ENCODE measurements at regions not wholly inside any gene's neighbourhood (a gene's known extent, or its start where the extent isn't known, plus 50 kb on each side); places are given as distances from the start of the nearest gene placed in this dataset.

DNA sequence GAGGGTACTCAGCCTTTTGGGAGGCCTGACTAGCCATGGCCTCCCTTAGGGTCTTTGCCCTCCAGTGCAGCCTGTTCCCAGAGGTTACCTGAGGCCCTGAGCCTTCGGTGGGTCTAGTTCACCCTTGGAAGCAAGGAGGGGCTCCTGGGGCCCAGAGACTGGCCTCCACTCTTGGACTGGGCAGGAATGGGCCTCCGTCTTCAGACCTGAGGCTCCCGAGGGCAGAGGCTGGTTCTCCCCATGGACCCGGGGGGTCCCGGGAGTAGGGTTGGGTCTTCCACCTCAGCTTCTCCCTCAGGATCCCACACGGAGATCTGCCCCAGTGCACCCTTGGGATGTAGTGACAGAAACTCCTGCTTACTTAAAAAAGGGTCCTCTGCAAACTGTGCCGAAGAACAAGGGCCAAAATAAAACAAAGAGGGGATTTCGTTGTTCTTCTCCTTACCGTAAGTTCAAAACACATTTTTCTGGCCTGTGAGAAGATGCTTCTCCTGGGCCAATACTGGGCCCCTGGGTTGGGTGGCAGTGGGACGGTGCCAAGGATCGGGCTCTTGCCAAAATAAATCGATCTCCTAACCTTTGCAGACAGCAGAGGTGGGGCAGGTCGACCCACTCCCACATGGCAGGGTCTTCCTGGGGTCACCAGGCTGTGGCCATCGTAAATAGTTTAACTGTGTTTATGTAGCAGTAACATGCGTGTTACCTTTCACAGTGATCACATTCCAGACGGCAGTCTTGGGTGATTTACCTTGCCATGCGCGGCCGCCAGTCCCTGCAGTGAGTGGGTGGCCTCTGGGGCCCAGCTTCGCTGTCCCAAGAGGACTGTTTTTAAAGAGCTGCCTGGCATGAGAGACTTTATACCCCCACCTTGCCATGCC, 151.8 kb downstream of the VEGFA start:
- no peak overlapping the region for H3K4me3 ChIP-seq (ENCODE audit: low read depth, low read length)
- H3K36me3 ChIP-seq (ENCODE audit: insufficient read depth, low read length), result no peaks in the 10 kb centered on the region
- H2AFZ ChIP-seq (ENCODE audit: low read length, unreplicated experiment), result no peak overlapping the region
- no peaks in the 10 kb centered on the region for H3K79me2 ChIP-seq (ENCODE audit: control insufficient read depth, insufficient read depth, low read length, unreplicated experiment)
- H3K27me3 ChIP-seq (ENCODE audit: insufficient read depth, low read length), result no peaks in the 10 kb centered on the region
- H3K27ac ChIP-seq (ENCODE audit: low read depth, low read length), result no peak overlapping the region
- peaks cover 35% of the 10 kb centered on the region for H3K4me1 ChIP-seq (ENCODE audit: control insufficient read depth, insufficient read depth, low read length, unreplicated experiment)

DNA sequence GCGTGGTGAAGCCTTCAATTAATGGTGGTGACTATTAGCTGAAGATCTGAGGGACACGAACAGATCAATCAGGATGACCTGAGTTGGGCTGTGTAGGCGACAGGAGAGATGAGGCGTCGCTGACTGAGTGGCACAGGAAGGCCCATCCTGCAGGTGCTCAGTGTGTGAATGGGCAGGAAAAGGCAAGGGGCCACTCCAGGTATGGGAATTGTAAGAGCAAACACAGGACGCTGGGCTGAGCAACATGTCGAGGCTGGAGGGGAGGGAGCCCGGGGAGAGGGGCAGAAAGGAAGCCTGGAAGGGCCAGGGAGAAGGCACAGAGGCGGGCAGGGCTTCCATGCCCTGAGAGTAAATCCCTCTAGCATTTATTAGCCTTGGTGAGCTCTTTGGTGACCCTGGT, 151.0 kb downstream of the VEGFA start:
- Histone ChIP-seq H3K79me2 (ENCODE audit: control insufficient read depth, insufficient read depth, low read length, unreplicated experiment) (no peaks in the 10 kb centered on the region), H3K27ac (ENCODE audit: low read depth, low read length) (no peak overlapping the region), H3K27me3 (ENCODE audit: insufficient read depth, low read length) (no peaks in the 10 kb centered on the region), H3K36me3 (ENCODE audit: insufficient read depth, low read length) (no peaks in the 10 kb centered on the region), H3K4me3 (ENCODE audit: low read depth, low read length) (no peak overlapping the region), H2AFZ (ENCODE audit: low read length, unreplicated experiment) (no peak overlapping the region), H3K4me1 (ENCODE audit: control insufficient read depth, insufficient read depth, low read length, unreplicated experiment) (peaks cover 42% of the 10 kb centered on the region)

DNA sequence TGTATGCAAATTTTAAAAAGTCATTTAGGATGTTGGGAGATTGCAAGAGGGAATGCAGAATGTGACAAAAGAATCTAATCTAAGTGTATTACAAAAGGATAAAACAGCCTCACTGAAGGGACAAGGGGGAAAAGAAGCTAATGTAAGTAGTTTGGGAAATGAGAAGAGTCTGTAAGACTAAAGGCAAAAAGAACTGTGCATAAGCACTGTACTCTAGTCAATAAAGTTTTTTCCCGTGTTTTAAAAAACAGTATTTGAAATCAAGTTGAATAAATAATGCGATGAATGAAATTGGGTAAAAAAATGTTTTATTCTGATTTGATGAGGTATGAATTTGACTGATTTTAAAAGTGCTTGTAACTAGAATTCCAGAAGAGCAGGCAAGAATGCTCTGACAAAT, 149.8 kb downstream of the VEGFA start:
- no peak overlapping the region for H3K27ac ChIP-seq (ENCODE audit: low read depth, low read length)
- no peaks in the 10 kb centered on the region for H3K27me3 ChIP-seq (ENCODE audit: insufficient read depth, low read length)
- no peak overlapping the region for H2AFZ ChIP-seq (ENCODE audit: low read length, unreplicated experiment)
- no peak overlapping the region for H3K4me3 ChIP-seq (ENCODE audit: low read depth, low read length)
- H3K4me1 ChIP-seq (ENCODE audit: control insufficient read depth, insufficient read depth, low read length, unreplicated experiment), result peaks cover 46% of the 10 kb centered on the region
- H3K36me3 ChIP-seq (ENCODE audit: insufficient read depth, low read length), result no peaks in the 10 kb centered on the region
- H3K79me2 ChIP-seq (ENCODE audit: control insufficient read depth, insufficient read depth, low read length, unreplicated experiment), result no peaks in the 10 kb centered on the region

DNA sequence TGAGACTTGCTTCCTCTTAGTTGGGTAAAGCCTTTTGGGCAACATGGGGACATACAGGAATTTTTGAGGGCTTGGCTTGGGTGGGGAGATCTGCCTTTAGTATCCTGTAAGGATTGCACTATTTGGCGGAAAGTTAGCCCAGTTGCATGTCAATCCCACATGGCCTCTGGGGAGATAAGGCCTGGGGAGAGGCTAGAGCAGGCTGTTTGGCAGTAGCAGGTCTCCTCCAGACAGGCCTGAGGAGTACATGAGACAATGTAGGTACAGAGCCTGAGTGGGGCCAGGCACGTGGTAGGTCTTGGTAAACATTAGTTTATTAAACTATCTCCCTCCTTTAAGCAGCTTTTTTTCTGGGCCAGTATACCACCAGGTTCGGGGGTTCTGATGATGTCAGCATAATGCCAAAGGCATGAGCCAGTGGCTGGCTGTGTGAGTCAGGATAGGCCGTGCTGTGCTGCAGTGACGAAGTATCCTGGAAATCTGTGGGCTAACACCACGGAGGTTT, 147.9 kb downstream of the VEGFA start:
- H3K36me3 ChIP-seq (ENCODE audit: insufficient read depth, low read length), result no peaks in the 10 kb centered on the region
- no peak overlapping the region for H3K4me3 ChIP-seq (ENCODE audit: low read depth, low read length)
- H3K27ac ChIP-seq (ENCODE audit: low read depth, low read length), result peak overlapping the region; percentile 46
- no peaks in the 10 kb centered on the region for H3K27me3 ChIP-seq (ENCODE audit: insufficient read depth, low read length)
- H3K4me1 ChIP-seq (ENCODE audit: control insufficient read depth, insufficient read depth, low read length, unreplicated experiment), result peaks cover 44% of the 10 kb centered on the region
- H2AFZ ChIP-seq (ENCODE audit: low read length, unreplicated experiment), result no peak overlapping the region
- no peaks in the 10 kb centered on the region for H3K79me2 ChIP-seq (ENCODE audit: control insufficient read depth, insufficient read depth, low read length, unreplicated experiment)

DNA sequence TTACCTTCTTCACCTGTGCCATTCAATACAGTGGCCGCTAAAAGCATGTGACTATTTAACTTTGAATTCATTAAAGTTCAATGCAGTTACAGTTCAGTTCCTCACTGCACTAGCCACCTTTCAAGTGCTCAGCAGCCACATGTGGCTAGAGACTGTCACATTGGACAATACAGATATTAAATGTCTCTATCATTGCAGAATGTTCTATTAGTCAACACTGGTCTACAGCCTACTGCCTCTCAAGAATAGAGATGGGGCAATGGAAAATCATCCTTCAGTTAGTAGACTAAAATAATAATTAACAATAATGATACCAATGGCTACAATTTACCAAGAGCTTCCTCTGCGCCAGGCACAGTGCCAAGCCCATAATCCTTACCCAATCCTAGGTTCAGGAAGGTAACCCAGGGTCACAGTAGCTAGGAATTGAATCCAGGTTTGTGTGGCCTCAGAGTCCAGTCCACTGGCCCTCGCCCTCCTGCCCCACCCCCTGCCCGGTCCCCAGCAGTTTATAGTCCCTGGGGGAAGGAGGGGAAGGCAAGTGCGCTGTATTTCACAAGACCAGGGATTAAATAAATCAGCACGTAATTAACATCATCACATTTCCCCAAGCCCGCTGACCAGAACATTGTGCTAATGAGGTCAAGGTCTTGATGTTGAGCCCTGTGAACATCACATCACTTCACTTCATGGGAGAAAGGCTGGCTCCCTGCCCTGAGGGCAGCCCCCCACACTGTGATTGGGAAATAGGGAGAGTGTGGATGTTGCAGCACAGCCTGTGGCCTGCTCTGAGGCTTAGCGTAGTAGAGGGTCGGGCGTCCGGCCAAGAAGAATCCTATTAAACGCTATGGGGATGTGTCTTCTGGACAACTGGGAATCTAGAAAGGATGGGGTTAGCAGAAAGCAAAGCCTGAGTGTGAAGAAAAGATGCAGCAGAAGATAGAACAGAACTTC, 147.2 kb downstream of the VEGFA start:
- Histone ChIP-seq H3K4me3 (ENCODE audit: low read depth, low read length) (no peak overlapping the region), H3K4me1 (ENCODE audit: control insufficient read depth, insufficient read depth, low read length, unreplicated experiment) (peaks cover 47% of the 10 kb centered on the region)

DNA sequence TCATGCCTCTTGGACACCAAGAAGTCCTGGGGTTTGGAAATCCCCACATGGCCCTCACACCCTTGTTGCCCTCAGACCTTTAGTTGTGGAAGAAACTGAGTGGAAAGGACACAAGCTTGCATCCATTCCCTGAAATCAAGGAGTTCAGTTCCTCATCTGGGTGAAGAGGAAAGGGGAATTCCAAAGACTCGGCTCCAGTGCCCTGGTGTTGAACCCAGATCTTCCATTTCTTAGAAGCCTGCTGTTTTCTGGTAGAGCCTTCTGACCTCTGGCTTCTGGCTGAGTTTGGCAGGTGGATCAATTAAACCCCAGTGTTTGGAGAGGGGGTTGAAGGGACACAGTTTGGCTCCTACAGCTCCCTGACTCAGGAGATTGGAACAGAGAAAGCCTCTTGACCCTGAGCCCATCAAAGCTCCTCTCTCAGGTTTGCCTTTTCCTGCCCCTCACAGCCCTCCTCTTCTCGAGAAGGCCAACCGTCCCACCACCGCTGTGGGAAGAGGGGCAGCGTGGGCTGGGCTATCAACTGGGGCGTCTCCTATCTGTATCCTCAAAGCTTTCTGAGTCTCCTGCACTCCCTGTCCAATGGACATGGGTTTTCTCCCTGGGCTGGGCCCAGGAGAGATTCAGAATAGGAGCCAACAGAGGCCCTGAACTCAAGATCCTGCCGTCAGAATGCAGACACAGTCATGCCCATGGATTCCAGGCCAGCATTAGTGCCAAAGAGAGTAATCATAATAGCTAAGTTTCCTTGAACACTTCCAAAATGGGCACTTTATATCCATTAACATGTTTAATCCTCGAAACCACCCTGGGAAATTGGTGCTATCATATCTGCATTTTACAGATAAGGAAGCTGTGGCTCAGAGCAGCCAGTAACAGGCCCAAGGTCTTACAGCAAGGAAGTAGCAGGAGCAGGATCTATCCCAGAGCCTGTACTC, 146.2 kb downstream of the VEGFA start:
- Histone ChIP-seq H3K4me1 (ENCODE audit: control insufficient read depth, insufficient read depth, low read length, unreplicated experiment) (peaks cover 50% of the 10 kb centered on the region), H3K27ac (ENCODE audit: low read depth, low read length) (no peak overlapping the region), H3K79me2 (ENCODE audit: control insufficient read depth, insufficient read depth, low read length, unreplicated experiment) (no peaks in the 10 kb centered on the region), H3K27me3 (ENCODE audit: insufficient read depth, low read length) (no peaks in the 10 kb centered on the region), H3K36me3 (ENCODE audit: insufficient read depth, low read length) (no peaks in the 10 kb centered on the region), H3K4me3 (ENCODE audit: low read depth, low read length) (no peak overlapping the region), H2AFZ (ENCODE audit: low read length, unreplicated experiment) (no peak overlapping the region)

More for the DNA sequence above, 147.2 kb downstream of the VEGFA start:
- Histone ChIP-seq H3K79me2 (ENCODE audit: control insufficient read depth, insufficient read depth, low read length, unreplicated experiment) (no peaks in the 10 kb centered on the region), H3K27ac (ENCODE audit: low read depth, low read length) (peak overlapping the region; percentile 46), H2AFZ (ENCODE audit: low read length, unreplicated experiment) (no peak overlapping the region), H3K36me3 (ENCODE audit: insufficient read depth, low read length) (no peaks in the 10 kb centered on the region), H3K27me3 (ENCODE audit: insufficient read depth, low read length) (no peaks in the 10 kb centered on the region)

DNA sequence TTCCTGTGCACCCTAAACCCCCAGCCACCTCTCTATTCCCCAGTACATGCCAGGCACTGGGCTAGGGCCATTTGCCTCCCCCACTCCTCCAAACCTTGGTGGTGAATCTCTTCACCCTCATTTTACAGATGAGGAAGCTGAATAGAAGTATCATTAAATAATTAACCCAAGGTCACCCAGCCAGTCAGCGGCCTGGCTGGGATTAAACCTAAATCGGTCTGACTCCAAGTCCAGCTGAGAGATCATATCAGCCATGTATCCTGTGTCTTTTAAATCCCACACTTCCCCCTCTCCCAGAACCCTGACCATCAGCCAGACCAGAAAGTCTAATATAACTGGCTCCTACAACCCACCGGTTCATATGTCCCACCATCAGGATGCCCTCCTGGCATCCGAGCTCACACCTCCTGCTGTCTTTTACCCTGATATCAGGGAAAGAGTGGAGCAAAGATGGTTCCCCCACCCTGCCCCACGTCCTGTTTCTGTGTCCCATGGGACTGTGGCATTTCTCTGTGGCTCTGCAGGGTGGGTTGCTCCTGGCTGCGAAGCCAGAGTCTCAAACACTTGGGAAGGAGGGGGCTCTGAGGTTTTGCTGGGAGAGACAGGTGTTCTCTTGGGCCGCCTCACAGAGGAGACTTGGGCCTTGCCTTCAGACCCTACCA, 145.3 kb downstream of the VEGFA start:
- H3K27ac ChIP-seq (ENCODE audit: low read depth, low read length), result no peak overlapping the region
- H3K79me2 ChIP-seq (ENCODE audit: control insufficient read depth, insufficient read depth, low read length, unreplicated experiment), result no peaks in the 10 kb centered on the region
- H3K4me1 ChIP-seq (ENCODE audit: control insufficient read depth, insufficient read depth, low read length, unreplicated experiment), result peaks cover 59% of the 10 kb centered on the region
- no peaks in the 10 kb centered on the region for H3K36me3 ChIP-seq (ENCODE audit: insufficient read depth, low read length)
- H2AFZ ChIP-seq (ENCODE audit: low read length, unreplicated experiment), result no peak overlapping the region
- no peaks in the 10 kb centered on the region for H3K27me3 ChIP-seq (ENCODE audit: insufficient read depth, low read length)
- H3K4me3 ChIP-seq (ENCODE audit: low read depth, low read length), result no peak overlapping the region

DNA sequence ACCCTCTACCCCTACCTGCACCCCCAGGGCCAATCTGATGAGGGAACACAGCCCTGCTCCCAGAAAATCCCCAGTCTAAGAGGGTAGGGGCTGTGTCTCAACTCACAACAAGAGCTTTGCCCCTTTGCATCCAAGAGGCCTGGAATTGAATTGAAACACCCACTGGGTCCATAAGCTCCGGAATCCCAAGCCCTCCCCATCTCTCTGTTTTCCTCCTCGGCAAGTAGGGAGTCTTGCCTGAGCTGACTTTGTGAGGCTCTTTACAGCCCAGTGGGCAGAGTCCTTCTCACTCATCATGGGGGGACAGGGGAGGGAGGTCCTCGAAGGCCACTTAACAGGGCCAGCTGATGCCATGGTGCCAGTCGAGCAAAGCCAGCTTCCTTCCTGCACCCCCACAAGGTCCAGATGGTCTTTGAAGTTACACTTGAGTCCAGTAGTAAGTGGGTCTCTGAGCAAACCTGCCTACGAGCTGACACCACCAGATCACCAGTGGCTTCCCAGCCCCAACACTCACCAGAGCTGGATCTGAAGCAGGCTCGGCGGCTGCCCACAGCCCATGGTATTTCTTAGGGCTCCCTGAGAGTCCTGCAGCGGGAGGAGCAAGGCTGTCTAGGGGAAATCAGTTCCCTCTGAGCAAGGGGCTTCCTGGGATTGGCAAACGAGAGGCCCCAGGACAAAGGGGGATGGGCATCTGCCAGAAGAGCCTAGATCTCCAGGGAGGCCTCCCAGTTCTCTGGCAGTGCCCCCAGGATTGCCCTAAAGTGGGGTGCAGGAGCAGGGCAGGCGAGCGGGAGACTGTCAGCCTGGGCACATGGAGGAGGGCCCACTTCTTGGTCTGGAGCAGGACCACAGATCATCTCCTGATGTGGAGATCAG, 144.5 kb downstream of the VEGFA start:
- Histone ChIP-seq H3K4me3 (ENCODE audit: low read depth, low read length) (no peak overlapping the region), H3K79me2 (ENCODE audit: control insufficient read depth, insufficient read depth, low read length, unreplicated experiment) (no peaks in the 10 kb centered on the region), H3K36me3 (ENCODE audit: insufficient read depth, low read length) (no peaks in the 10 kb centered on the region), H3K27me3 (ENCODE audit: insufficient read depth, low read length) (no peaks in the 10 kb centered on the region), H3K27ac (ENCODE audit: low read depth, low read length) (no peak overlapping the region), H3K4me1 (ENCODE audit: control insufficient read depth, insufficient read depth, low read length, unreplicated experiment) (peaks cover 60% of the 10 kb centered on the region), H2AFZ (ENCODE audit: low read length, unreplicated experiment) (no peak overlapping the region)
